Transverse colon (tissue), 4 donors: ENCODE measurements at regions not wholly inside any gene's neighbourhood (a gene's known extent, or its start where the extent isn't known, plus 50 kb on each side); places are given as distances from the start of the nearest gene placed in this dataset.

Experiments
- DNase-seq: peaks from one replicate; pipeline ENCODE4 v3.0.0-alpha.2; 2019
- H3K27ac ChIP-seq, 4 donors: fragments of 200-600 bp; sonication (generic); 2 replicates each; pipeline ENCODE4 v1.5.1; 2016 to 2018; ENCODE audit warnings: inconsistent platforms in 4 of 4
- H3K27me3 ChIP-seq: fragments of 200-600 bp; sonication (generic); 2 replicates; pipeline ENCODE4 v1.5.1; 2017; ENCODE audit warnings: inconsistent platforms
- H3K36me3 ChIP-seq, 4 donors: fragments of 200-600 bp; sonication (generic); 2 replicates each; pipeline ENCODE4 v1.5.1; 2017 to 2019; ENCODE audit warnings: inconsistent platforms in 4 of 4
- H3K4me1 ChIP-seq, 4 donors: fragments of 200-600 bp; sonication (generic); 2 replicates each; pipeline ENCODE4 v1.5.1; 2017 to 2020; ENCODE audit warnings: inconsistent platforms in 4 of 4
- H3K4me3 ChIP-seq, 4 donors: fragments of 200-600 bp; sonication (generic); 1 replicate in 1 of 4; 2 replicates in 3 of 4; pipeline versions ENCODE4 v1.5.1 to v1.6.1; 2017 to 2019; ENCODE audit warnings: inconsistent platforms in 4 of 4
- H3K9me3 ChIP-seq, 2 donors: fragments of 200-600 bp; sonication (generic); 2 replicates each; pipeline ENCODE4 v1.5.1; 2017 to 2019; ENCODE audit warnings: inconsistent platforms in 2 of 2
- CTCF ChIP-seq, 5 experiments: fragments of 200-600 bp in 3 of 5; fragments of 450-650 bp in 2 of 5; sonication (generic) in 3 of 5; IDR thresholded peaks; 1 replicate in 2 of 5; 2 replicates in 3 of 5; pipeline ENCODE4 v1.5.1; 2016 to 2017; ENCODE audit warnings: antibody characterized with exemption in 5 of 5, inconsistent platforms in 3 of 5, mild to moderate bottlenecking in 2 of 5, moderate library complexity in 1 of 5
- EP300 ChIP-seq: sonication (generic); formaldehyde crosslinking; IDR thresholded peaks from one replicate; pipeline ENCODE4 v1.6.1; 2017; ENCODE audit warnings: antibody characterized with exemption, low read depth
- POLR2A ChIP-seq: fragments of 450-650 bp; IDR thresholded peaks from one replicate; pipeline ENCODE4 v1.6.1; 2016; ENCODE audit warnings: antibody characterized with exemption, mild to moderate bottlenecking, moderate library complexity
- POLR2AphosphoS5 ChIP-seq, 3 donors: sonication (generic); formaldehyde crosslinking; IDR thresholded peaks; one replicate each; pipeline ENCODE4 v1.6.1; 2016; ENCODE audit warnings: antibody characterized with exemption in 3 of 3
- WGBS, 2 donors: methylation state at CpG; one replicate each; pipeline ENCODE4 v1.1.5; 2018; ENCODE audit warnings: low coverage in 1 of 2; 5-methylcytosine and 5-hydroxymethylcytosine counted together
- in situ Hi-C, 4 donors: fragments of 200-750 bp; cut with MboI; loops; one replicate each; pipeline versions ENCODE4 v1.15.0 to v1.15.1; 2017; ENCODE audit warnings: low sequenced_read_pairs in 3 of 4, low pct_ligation_motif_present in 1 of 4, low pct_unique_long_range_greater_than_20kb in 1 of 4
- intact Hi-C: fragments of 100-400 bp; cut with DNase I; formaldehyde crosslinking; loops from one replicate; pipeline ENCODE4 v1.15.1; 2023; ENCODE audit warnings: low total_unique reads

GRCh38 chr6:43997345-43997677 lies 129.9 kb downstream of the MRPL14 start:
- in situ Hi-C loops, result no loop called here
- peaks cover 0 to 16% (median 4%) of the 10 kb centered on the region in 4 donors for H3K4me1 ChIP-seq
- TF ChIP-seq POLR2A, result no peak
- no peaks in the 10 kb centered on the region for H3K36me3 ChIP-seq
- WGBS, 2 donors, result 40 to 100% methylated on average over 1 of the region's 1 CpG
- peaks cover 11% of the 10 kb centered on the region for H3K27me3 ChIP-seq
- peak; percentile 57 for DNase-seq
- intact Hi-C loops, result no loop called here
- no peak overlapping the region for H3K4me3 ChIP-seq
- H3K9me3 ChIP-seq, result no peaks in the 10 kb centered on the region
- peak overlapping the region in 1 of 4 donors; percentile 24 for H3K27ac ChIP-seq

DNA sequence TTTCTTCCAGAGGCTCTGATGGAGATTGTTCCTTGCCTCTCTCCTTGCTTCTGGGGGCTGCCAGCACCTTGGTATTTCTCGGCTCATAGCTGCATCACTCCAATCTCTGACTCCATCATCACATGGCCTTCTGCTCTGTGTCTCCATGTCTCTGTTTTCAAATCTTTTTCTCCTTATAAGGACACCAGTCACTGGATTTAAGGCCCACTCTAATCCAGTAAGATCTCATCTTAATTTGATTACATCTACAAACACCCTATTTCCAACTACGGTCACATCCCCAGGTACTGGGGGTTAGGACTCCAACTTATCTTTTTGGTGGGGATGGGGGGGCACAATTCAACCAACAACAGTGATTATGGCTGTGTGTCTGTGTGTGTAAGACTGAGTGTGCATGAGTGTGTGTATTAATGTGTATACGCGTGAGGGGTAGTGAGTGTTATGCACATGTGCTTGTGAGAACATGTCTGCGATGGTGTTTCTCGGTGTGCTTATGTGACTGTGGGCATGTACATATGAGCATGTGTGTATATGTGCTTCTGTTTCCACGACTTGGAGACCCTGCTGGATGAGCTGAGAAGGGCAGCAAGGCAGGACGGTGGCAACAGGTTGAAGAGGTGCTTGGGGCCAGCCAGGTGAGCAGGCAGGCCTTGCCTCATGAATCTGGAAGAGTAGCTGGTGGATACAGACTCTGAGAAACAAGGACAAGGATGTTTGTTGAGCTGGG lies 130.5 kb downstream of the MRPL14 start:
- no peak for TF ChIP-seq EP300
- no peak for TF ChIP-seq CTCF (IDR thresholded peaks at IDR 0.05)
- no peak for TF ChIP-seq POLR2AphosphoS5 (IDR thresholded peaks at IDR 0.05)
- TF ChIP-seq POLR2A, result no peak
- Histone ChIP-seq H3K36me3 (no peaks in the 10 kb centered on the region), H3K9me3 (no peaks in the 10 kb centered on the region), H3K27me3 (peaks cover 5% of the 10 kb centered on the region), H3K4me1 (peaks cover 0 to 11% (median 0%) of the 10 kb centered on the region in 4 donors), H3K27ac (peak overlapping the region in 1 of 4 donors; percentile 24), H3K4me3 (no peak overlapping the region)
- 82 to 88% methylated on average over 5 to 8 of the region's 8 CpGs for WGBS, 2 donors
- intact Hi-C loops (no loop called here), in situ Hi-C loops (no loop called here)
- no peak for DNase-seq

DNA sequence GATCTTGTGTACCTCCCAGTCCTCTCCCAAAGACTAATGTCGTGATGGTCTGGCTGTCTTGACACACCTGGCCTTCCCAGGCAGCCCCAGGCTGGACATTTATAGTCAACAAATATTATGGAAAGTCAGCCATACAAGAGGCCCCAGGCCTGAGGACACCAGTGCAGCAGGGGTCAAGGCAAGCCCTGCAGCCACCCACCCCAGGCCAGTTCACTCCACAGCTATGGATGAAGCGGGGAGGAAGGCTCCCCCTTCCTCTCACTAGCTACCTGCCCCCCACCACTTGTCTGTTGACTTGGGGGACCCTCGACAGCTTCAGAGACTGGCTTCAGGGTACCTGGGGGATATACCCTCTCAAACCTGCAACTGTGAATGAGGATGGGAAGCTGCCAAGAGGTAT lies 132.1 kb downstream of the MRPL14 start:
- DNase-seq, result no peak
- Histone ChIP-seq H3K9me3 (no peaks in the 10 kb centered on the region), H3K27me3 (no peaks in the 10 kb centered on the region), H3K4me1 (peaks cover 12 to 14% (median 13%) of the 10 kb centered on the region in 4 donors), H3K27ac (no peak overlapping the region), H3K4me3 (no peak overlapping the region), H3K36me3 (no peaks in the 10 kb centered on the region)
- TF ChIP-seq EP300 (no peak), CTCF (IDR thresholded peaks at IDR 0.05) (no peak), POLR2A (no peak), POLR2AphosphoS5 (IDR thresholded peaks at IDR 0.05) (no peak)
- intact Hi-C loops (no loop called here), in situ Hi-C loops (no loop called here)
- 91% methylated on average over 3 of the region's 3 CpGs; no CpG with 5 or more reads in 1 of the 2 donors for WGBS, 2 donors

- intact Hi-C loops (no loop called here), in situ Hi-C loops (no loop called here)
- no peak for TF ChIP-seq POLR2AphosphoS5 (IDR thresholded peaks at IDR 0.05)
- no peak for TF ChIP-seq EP300
- no peak for TF ChIP-seq POLR2A
- TF ChIP-seq CTCF (IDR thresholded peaks at IDR 0.05), result no peak
- DNase-seq, result no peak
- H3K27ac ChIP-seq, result no peak overlapping the region
- 57% methylated on average over 4 of the region's 5 CpGs; no CpG with 5 or more reads in 1 of the 2 donors for WGBS, 2 donors
- peaks cover 12 to 19% (median 17%) of the 10 kb centered on the region in 4 donors for H3K4me1 ChIP-seq
- H3K27me3 ChIP-seq, result no peaks in the 10 kb centered on the region
- no peak overlapping the region for H3K4me3 ChIP-seq
- no peaks in the 10 kb centered on the region for H3K9me3 ChIP-seq
- no peaks in the 10 kb centered on the region for H3K36me3 ChIP-seq
Measured at GRCh38 chr6:43993881-43994523, 133.2 kb downstream of the MRPL14 start.
